ENCODE measurements at regions not wholly inside any gene's neighbourhood (a gene's known extent, or its start where the extent isn't known, plus 50 kb on each side); places are given as distances from the start of the nearest gene placed in this dataset.

- no peak overlapping the region for H3K4me2 ChIP-seq (ENCODE audit: low read length)
- H3K36me3 ChIP-seq (ENCODE audit: insufficient read depth, low read length), result no peaks in the 10 kb centered on the region
- H3F3A ChIP-seq (ENCODE audit: insufficient read depth, low read length, poor library complexity, severe bottlenecking), result no peaks in the 10 kb centered on the region
- no peak overlapping the region for H3K27ac ChIP-seq (ENCODE audit: low read length)
- TF ChIP-seq EP300 (conservative IDR thresholded peaks at IDR 0.05; ENCODE audit: poor library complexity, severe bottlenecking) (no peak), RAD21 (conservative IDR thresholded peaks at IDR 0.05) (no peak), TAF1 (IDR thresholded peaks at IDR 0.05; ENCODE audit: low read depth) (no peak), SMC3 (conservative IDR thresholded peaks at IDR 0.05; ENCODE audit: poor library complexity) (no peak), POLR2AphosphoS5 (IDR thresholded peaks at IDR 0.05) (no peak), MXI1 (conservative IDR thresholded peaks at IDR 0.05; ENCODE audit: poor library complexity, severe bottlenecking) (no peak), EZH2 (IDR thresholded peaks at IDR 0.05; ENCODE audit: borderline replicate concordance, insufficient read depth, low read length, poor library complexity, severe bottlenecking) (no peak), CTCF (IDR thresholded peaks at IDR 0.05; ENCODE audit: poor library complexity, severe bottlenecking) (no peak), REST (IDR thresholded peaks at IDR 0.05; ENCODE audit: borderline replicate concordance) (no peak)
- H2AFZ ChIP-seq (ENCODE audit: low read depth, low read length), result no peak overlapping the region
- H3K27me3 ChIP-seq (ENCODE audit: insufficient read depth, low read depth, low read length), result no peaks in the 10 kb centered on the region
- H3K4me3 ChIP-seq (ENCODE audit: low read length), result no peak overlapping the region
- no peaks in the 10 kb centered on the region for H3K9me3 ChIP-seq (ENCODE audit: low read length)
- no peak overlapping the region for H3K9ac ChIP-seq (ENCODE audit: low read length)
- no peaks in the 10 kb centered on the region for H3K79me2 ChIP-seq (replicated peaks; ENCODE audit: insufficient read depth, low read length)
- no peaks in the 10 kb centered on the region for H4K20me1 ChIP-seq (ENCODE audit: insufficient read depth)
- H3K9me2 ChIP-seq (ENCODE audit: insufficient read depth, low read length), result no peaks in the 10 kb centered on the region
These were observed 273.0 kb upstream of the NFIA start for GRCh38 chr1:60809204-60809980.

- no peaks in the 10 kb centered on the region for H3K79me2 ChIP-seq (replicated peaks; ENCODE audit: insufficient read depth, low read length)
- H2AFZ ChIP-seq (ENCODE audit: low read depth, low read length), result no peak overlapping the region
- H3K36me3 ChIP-seq (ENCODE audit: insufficient read depth, low read length), result no peaks in the 10 kb centered on the region
- no peaks in the 10 kb centered on the region for H3F3A ChIP-seq (ENCODE audit: insufficient read depth, low read length, poor library complexity, severe bottlenecking)
- no peak overlapping the region for H3K27ac ChIP-seq (ENCODE audit: low read length)
- no peaks in the 10 kb centered on the region for H3K9me3 ChIP-seq (ENCODE audit: low read length)
- no peaks in the 10 kb centered on the region for H3K27me3 ChIP-seq (ENCODE audit: insufficient read depth, low read depth, low read length)
- no peak overlapping the region for H3K4me3 ChIP-seq (ENCODE audit: low read length)
- no peak overlapping the region for H3K9ac ChIP-seq (ENCODE audit: low read length)
- H3K4me2 ChIP-seq (ENCODE audit: low read length), result no peak overlapping the region
- no peaks in the 10 kb centered on the region for H3K9me2 ChIP-seq (ENCODE audit: insufficient read depth, low read length)
- H4K20me1 ChIP-seq (ENCODE audit: insufficient read depth), result no peaks in the 10 kb centered on the region
- TF ChIP-seq EZH2 (IDR thresholded peaks at IDR 0.05; ENCODE audit: borderline replicate concordance, insufficient read depth, low read length, poor library complexity, severe bottlenecking) (no peak), REST (IDR thresholded peaks at IDR 0.05; ENCODE audit: borderline replicate concordance) (no peak), MXI1 (conservative IDR thresholded peaks at IDR 0.05; ENCODE audit: poor library complexity, severe bottlenecking) (no peak), EP300 (conservative IDR thresholded peaks at IDR 0.05; ENCODE audit: poor library complexity, severe bottlenecking) (no peak), RAD21 (conservative IDR thresholded peaks at IDR 0.05) (no peak), TAF1 (IDR thresholded peaks at IDR 0.05; ENCODE audit: low read depth) (no peak), SMC3 (conservative IDR thresholded peaks at IDR 0.05; ENCODE audit: poor library complexity) (no peak), CTCF (IDR thresholded peaks at IDR 0.05; ENCODE audit: poor library complexity, severe bottlenecking) (no peak), POLR2AphosphoS5 (IDR thresholded peaks at IDR 0.05) (no peak)
These were observed 273.7 kb upstream of the NFIA start for GRCh38 chr1:60808676-60809075.
